NCI-H2081 (cell line): ENCODE measurements at regions not wholly inside any gene's neighbourhood (a gene's known extent, or its start where the extent isn't known, plus 50 kb on each side); places are given as distances from the start of the nearest gene placed in this dataset.
A peak's percentile ranks its signal among the peaks of the same experiment; 100 is the strongest.

Experiments
- DNase-seq, 2 experiments: peaks; one replicate each; lab custom pipeline; 2025; lab: John Stamatoyannopoulos, UW

GRCh38 chr13:33711436-33711835 lies 106.5 kb upstream of the RFC3 start:
- DNase-seq: no peak

- DNase-seq: no peak
Measured at GRCh38 chr13:33717775-33718174, 100.2 kb upstream of the RFC3 start.

GRCh38 chr13:33721724-33722123 lies 96.2 kb upstream of the RFC3 start:
- no peak for DNase-seq

- DNase-seq: peak in 1 of 2 experiments; percentile 30
Measured at GRCh38 chr13:33722216-33722915, 95.6 kb upstream of the RFC3 start.

DNA sequence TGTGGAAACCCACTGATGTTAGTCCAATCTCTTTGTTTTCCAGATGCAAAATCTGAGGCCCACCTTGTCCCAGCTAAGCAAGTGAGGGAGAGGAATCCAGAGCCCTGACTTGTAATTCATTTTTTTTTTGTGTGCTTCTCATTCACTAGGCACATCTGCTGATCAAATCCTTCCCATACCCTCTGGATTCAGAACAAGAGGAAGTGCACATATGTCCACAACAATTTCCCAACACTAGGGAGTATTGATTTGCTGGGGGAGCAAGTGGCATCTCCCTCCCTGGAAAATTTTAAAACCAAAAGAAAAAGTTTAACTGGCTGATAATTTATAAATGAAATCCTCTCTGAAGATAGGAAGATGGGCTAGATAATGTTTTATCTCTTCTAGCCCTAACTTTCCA lies 94.6 kb upstream of the RFC3 start:
- no peak for DNase-seq

DNA sequence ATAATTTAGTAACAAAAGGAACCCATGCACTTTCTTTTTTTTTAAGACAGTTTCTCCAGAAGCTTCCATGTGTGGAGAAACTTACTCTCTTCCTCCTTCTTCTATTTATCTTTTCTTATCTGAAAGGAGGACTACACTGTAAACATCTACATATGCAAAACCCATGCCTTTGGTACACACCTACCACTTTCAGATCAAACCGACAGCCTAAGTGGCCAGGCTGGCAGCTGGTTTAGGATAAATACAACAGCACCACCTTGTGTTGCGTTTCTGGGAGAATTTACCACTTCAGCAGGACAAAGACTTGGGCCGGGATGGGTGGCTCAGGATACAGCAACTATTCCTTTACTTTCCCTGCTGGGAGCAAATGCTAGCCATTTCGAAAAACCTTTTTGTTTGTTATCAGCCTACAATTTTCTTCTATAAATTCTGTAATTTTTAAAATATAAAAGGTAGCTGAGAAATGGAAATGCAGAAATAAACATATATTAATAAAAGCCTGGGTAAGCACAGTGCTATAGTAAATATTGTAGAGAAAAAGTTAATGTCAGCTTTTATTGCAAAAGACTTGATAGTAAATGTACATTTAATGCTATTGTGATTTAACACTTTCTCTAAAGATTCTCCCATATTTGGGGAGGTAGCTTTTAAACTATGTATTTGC lies 94.0 kb upstream of the RFC3 start:
- peak; percentile 82 to 90 for DNase-seq

GRCh38 chr13:33725340-33725739 lies 92.6 kb upstream of the RFC3 start:
- DNase-seq: no peak

DNA sequence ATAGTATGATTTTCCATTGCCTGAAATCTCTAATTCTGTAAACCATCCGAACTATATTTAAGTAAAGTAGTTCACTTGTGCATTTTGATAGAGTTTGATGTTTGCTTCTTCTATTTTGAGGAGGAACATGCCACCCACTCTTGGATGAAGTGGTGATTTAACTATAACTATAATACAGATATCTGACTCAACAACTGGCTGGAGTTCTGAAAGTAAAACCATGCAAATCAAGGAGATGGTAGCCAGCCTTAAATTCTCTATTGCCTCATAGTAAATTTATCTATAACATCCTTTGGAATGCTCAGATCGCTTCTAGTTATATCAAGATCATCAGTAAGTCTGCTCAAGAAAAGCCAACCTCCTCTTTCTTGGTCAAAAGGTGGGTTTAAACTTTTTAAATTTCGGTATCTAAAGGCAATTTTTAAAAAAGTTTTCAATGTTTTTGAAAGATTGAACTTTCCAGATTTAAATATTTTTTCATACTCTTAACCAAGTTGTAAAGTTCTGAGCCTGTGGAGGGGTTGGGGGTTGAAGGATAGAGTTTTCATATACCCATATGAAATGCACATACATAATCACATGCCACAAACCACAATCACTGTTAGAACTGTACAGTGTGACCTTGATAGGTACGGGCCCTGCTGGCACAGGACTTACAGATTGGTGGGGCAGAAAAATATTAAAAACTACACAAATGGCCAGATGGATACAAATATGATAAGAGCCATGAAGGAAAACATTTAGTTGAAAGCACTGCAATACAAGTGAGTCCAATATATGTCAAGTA lies 90.5 kb upstream of the RFC3 start:
- no peak for DNase-seq

DNA sequence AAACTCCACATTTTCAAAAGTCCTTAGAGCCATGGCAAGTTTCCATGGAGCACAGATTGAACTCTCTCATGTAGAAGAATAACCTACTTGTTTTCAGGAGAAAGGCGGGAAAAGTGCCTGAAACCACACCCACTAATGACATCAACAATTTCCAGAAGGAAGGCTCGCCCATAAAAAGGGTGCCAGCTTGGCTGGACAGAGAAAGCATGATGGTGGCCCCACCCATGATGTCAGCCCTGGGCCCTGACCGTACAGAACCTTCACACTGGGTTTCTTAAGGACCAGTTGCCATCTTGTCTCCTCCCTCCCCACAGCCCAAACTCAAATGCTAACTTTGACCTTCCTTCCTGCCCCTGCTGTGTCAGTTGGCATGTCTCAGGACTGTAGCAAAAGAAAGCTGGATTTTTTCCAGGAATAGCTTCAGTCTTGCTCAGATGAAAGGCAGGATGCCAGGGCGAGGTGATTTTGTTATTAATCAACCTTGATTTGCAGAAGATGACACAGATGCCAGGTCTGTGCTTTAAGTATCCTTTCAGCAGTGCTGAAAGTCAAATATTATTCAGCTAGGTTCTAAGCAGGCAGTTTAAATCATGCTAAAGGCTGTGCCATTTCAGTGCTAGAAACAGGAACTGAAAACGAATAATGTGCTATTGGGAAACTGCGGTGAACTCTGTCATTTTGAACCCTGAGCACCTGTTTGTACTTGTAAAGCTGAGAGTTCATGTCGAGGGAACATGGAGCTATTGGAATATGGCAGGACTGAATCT lies 89.5 kb upstream of the RFC3 start:
- DNase-seq: no peak

DNA sequence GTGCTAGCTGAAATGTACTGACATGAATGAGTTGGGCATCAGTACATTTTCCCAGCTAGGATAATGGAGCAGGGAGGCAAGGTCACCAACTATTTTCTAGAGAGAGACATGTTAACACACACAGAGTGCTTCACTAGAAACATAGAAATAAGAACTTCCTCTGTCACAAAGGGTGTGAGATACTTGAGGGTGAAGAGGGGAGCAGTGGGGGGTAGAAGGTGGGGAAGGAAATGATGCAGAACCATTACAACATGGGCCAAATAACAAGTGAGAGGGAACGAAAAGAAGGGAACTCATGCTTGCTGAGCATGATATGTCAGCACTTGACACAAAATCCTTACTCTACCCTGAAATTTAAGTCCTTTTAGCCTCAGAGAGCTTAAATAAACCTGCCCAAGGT lies 87.8 kb upstream of the RFC3 start:
- no peak for DNase-seq

- DNase-seq: no peak
Measured at GRCh38 chr13:33730619-33731018, 87.3 kb upstream of the RFC3 start.

DNA sequence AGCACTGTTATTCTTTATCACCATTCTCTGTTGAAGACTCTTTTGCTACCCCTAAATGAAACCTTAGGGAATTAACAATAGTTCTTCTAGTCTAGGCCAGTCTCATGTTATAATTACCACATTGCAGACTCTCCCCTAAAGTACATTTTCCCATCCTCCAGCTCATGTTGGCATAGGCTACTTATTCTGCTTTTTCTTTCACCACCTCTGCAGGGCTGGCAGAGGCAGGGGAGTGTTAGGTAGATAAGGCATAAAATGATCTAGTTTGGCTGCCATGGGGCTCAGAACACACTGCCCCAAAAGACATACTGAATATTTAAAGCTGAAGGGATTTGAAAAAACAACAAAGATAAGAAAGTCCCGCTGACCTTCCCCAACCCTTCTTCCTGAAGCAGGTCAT lies 82.7 kb upstream of the RFC3 start:
- no peak for DNase-seq

- DNase-seq: no peak
Measured at GRCh38 chr13:33739254-33739653, 78.7 kb upstream of the RFC3 start.

DNA sequence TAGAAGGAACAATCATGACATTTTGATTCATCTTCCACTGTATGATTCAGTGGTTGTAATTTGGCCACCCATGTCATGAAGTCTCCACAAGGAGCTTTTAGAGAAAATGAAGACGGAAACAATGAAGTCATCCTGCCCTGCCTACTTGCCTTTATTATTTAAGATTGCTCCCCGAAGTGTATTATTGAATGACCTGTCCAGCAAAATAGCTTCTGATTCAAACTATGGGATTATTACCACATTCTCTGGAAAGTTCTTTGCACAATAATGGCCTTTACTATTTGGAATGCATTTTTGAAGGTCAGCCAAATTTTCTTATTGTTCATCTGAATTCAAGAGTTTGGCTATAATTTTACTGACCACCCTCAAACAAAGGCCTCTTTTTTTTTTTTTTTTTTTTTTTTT lies 77.8 kb upstream of the RFC3 start:
- no peak for DNase-seq

DNA sequence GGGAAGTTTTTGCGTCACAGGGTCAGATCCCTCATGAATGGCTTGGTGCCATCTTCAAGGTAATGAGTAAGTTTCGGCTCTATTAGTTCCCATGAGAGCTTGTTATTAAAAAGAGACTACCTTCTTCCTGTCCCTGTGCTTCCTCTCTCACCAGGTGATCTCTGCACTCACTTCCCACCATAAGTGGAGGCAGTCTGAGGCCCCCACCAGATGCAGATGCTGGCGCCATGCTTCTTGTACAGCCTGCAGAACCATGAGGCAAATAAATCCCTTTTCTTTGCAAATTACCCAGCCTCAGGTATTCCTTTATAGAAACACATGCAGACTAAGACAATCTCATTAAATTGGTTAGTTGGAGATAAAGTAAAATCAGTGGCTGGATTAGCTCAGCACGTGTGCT lies 75.6 kb upstream of the RFC3 start:
- DNase-seq: no peak

- peak in 1 of 2 experiments; percentile 18 for DNase-seq
Measured at GRCh38 chr13:33743438-33744368, 74.2 kb upstream of the RFC3 start.

GRCh38 chr13:33744589-33745369 lies 73.2 kb upstream of the RFC3 start:
- DNase-seq: peak; percentile 75 to 89

DNA sequence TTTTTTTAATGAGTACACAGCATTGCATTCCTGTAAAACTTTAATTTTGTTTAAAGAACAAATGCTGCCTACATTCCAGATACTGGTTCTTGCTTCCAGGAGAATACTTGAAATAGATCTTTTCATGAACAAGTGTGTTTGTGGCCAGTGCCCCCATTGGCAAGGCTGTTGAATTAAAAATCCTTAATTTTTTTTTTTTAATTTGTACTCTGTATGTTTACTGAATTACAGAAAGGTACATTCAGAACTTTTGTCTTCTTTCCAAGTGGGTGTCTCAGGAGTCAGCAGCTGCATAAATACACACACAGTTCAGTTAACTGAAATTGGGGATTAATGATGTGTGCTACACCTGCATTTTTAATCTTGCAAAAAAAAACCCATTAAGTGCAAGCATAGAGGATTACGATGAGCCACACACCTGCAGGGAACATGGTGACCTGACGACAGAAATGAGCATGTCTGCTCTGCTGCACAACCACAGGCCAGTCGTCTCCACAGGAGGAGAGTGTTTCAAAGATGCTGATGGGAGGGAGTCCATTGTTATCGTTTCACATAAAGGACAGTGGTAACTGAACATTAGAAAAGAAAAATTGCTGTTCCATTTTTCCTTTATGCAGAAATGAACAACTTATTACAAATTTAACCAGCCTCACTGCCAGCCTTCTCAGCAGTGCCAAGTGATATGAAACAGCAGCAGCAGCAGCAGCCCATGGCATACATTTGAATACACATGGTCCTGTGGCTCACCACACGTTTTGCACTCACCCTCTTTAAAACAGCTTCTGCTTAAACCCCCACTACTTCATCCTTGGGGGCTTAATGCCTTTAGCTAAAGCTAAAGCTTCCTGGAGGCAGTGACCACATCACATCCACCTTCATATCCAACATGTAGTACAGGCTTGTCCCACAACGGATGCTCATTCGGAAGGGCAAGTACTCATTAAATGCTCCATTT lies 72.3 kb upstream of the RFC3 start:
- peak; percentile 84 to 98 for DNase-seq

GRCh38 chr13:33746867-33747266 lies 71.1 kb upstream of the RFC3 start:
- DNase-seq: no peak
